ENCODE measurements at regions not wholly inside any gene's neighbourhood (a gene's known extent, or its start where the extent isn't known, plus 50 kb on each side); places are given as distances from the start of the nearest gene placed in this dataset.
"Not testable (repeated sequence)": the region's sequence is repeated elsewhere in the genome, so short reads cannot be mapped to it uniquely, and the experiment has no call there.

GRCh38 chr12:46990211-46990610, 89.2 kb upstream of the PCED1B start:
- DNase-seq = no peak

GRCh38 chr12:46992051-46992450, 87.4 kb upstream of the PCED1B start:
- not testable (repeated sequence) for DNase-seq

GRCh38 chr12:46998811-46999368, 80.5 kb upstream of the PCED1B start:
- no peak for DNase-seq

- no peak for DNase-seq
Measured at GRCh38 chr12:47004634-47005033, 74.8 kb upstream of the PCED1B start.

GRCh38 chr12:47007048-47007447, 72.4 kb upstream of the PCED1B start:
- no peak for DNase-seq

GRCh38 chr12:47012552-47012951, 66.9 kb upstream of the PCED1B start:
- DNase-seq = no peak

GRCh38 chr12:47014474-47014873, 64.9 kb upstream of the PCED1B start:
- no peak for DNase-seq

- DNase-seq = no peak
Measured at GRCh38 chr12:47015381-47015780, 64.0 kb upstream of the PCED1B start.

- DNase-seq = no peak
Measured at GRCh38 chr12:47017041-47017713, 62.2 kb upstream of the PCED1B start.

GRCh38 chr12:47017901-47018475, 61.4 kb upstream of the PCED1B start:
- DNase-seq = no peak

- DNase-seq = no peak
Measured at GRCh38 chr12:47020211-47020821, 59.1 kb upstream of the PCED1B start.

- peak; percentile 6 for DNase-seq
Measured at GRCh38 chr12:47021298-47021697, 58.1 kb upstream of the PCED1B start.

- no peak for DNase-seq
Measured at GRCh38 chr12:47022296-47022695, 57.1 kb upstream of the PCED1B start.

GRCh38 chr12:47023311-47023710, 56.1 kb upstream of the PCED1B start:
- DNase-seq = no peak

GRCh38 chr12:47023953-47024352, 55.5 kb upstream of the PCED1B start:
- no peak for DNase-seq

- no peak for DNase-seq
Measured at GRCh38 chr12:47024463-47024862, 55.0 kb upstream of the PCED1B start.

GRCh38 chr12:47025349-47025748, 54.1 kb upstream of the PCED1B start:
- DNase-seq = no peak

- DNase-seq = no peak
Measured at GRCh38 chr12:47025798-47026197, 53.6 kb upstream of the PCED1B start.

GRCh38 chr12:47026291-47026690, 53.1 kb upstream of the PCED1B start:
- DNase-seq = no peak
